Lower leg skin (tissue), 3 donors: ENCODE measurements at regions not wholly inside any gene's neighbourhood (a gene's known extent, or its start where the extent isn't known, plus 50 kb on each side); places are given as distances from the start of the nearest gene placed in this dataset.

Experiments used
- POLR2A ChIP-seq, 2 donors: fragments of 450-650 bp; IDR thresholded peaks; one replicate each; pipeline ENCODE4 v1.6.1; 2016 to 2017; ENCODE audit warnings: antibody characterized with exemption in 2 of 2, mild to moderate bottlenecking in 1 of 2, moderate library complexity in 1 of 2
- TF ChIP-seq, protein P1 (sequence below), 3 donors: fragments of 450-650 bp; IDR thresholded peaks; one replicate each; pipeline ENCODE4 v1.5.1; 2016; ENCODE audit warnings: antibody characterized with exemption in 3 of 3, mild to moderate bottlenecking in 3 of 3, moderate library complexity in 2 of 3

DNA sequence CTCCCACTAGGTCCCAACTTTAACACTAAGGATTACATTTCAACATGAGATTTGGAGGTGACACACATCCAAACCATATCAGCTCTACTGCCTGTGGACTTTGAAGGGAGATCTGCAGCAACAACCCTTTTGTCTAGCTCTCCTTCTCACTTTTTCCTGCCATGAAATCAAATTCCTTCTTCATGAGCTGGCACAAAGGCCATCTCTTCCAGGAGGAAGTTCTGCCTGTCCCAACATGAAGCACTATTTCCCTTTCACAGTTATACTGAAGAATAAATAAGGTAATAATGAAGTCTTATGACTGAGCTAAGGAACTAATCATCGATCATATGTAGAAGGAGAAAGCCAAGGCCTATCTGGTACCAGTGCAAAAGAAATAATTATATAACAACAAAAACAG lies 253.5 kb upstream of the TENM4 start:
- TF ChIP-seq, protein P1, sequence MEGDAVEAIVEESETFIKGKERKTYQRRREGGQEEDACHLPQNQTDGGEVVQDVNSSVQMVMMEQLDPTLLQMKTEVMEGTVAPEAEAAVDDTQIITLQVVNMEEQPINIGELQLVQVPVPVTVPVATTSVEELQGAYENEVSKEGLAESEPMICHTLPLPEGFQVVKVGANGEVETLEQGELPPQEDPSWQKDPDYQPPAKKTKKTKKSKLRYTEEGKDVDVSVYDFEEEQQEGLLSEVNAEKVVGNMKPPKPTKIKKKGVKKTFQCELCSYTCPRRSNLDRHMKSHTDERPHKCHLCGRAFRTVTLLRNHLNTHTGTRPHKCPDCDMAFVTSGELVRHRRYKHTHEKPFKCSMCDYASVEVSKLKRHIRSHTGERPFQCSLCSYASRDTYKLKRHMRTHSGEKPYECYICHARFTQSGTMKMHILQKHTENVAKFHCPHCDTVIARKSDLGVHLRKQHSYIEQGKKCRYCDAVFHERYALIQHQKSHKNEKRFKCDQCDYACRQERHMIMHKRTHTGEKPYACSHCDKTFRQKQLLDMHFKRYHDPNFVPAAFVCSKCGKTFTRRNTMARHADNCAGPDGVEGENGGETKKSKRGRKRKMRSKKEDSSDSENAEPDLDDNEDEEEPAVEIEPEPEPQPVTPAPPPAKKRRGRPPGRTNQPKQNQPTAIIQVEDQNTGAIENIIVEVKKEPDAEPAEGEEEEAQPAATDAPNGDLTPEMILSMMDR (IDR thresholded peaks at IDR 0.05): no peak
- no peak for TF ChIP-seq POLR2A (IDR thresholded peaks at IDR 0.05)
